Neuronal stem cell (in vitro differentiated cells): ENCODE measurements at regions not wholly inside any gene's neighbourhood (a gene's known extent, or its start where the extent isn't known, plus 50 kb on each side); places are given as distances from the start of the nearest gene placed in this dataset.
A peak's percentile ranks its signal among the peaks of the same experiment; 100 is the strongest.

Experiments
- DNase-seq: peaks from one replicate; pipeline ENCODE4 v3.0.0-alpha.2; 2013; ENCODE audit warnings: low spot score
- H2AFZ ChIP-seq: one replicate; pipeline ENCODE4 v1.6.1; 2013; ENCODE audit warnings: mild to moderate bottlenecking, low read length, inconsistent platforms
- H2AK5ac ChIP-seq: 2 replicates; pipeline ENCODE4 v1.6.1; 2013; ENCODE audit warnings: low read depth, mild to moderate bottlenecking, inconsistent platforms, low read length, moderate library complexity, mixed read lengths
- H2BK120ac ChIP-seq: 2 replicates; pipeline ENCODE4 v1.6.1; 2013; ENCODE audit warnings: low read depth, mild to moderate bottlenecking, inconsistent platforms, low read length, moderate library complexity, mixed read lengths
- H2BK12ac ChIP-seq: one replicate; pipeline ENCODE4 v1.6.1; 2013; ENCODE audit warnings: low read length, inconsistent platforms
- H2BK15ac ChIP-seq: 2 replicates; pipeline ENCODE4 v1.6.1; 2013; ENCODE audit warnings: mild to moderate bottlenecking, low read length, inconsistent platforms, mixed read lengths
- H2BK5ac ChIP-seq: one replicate; pipeline ENCODE4 v1.6.1; 2013; ENCODE audit warnings: inconsistent platforms, mild to moderate bottlenecking, low read length, moderate library complexity
- H3K14ac ChIP-seq: one replicate; pipeline ENCODE4 v1.6.1; 2013; ENCODE audit warnings: low read length, inconsistent platforms
- H3K18ac ChIP-seq: 2 replicates; pipeline ENCODE4 v1.6.1; 2013; ENCODE audit warnings: low read length, inconsistent platforms
- H3K23ac ChIP-seq: 2 replicates; pipeline ENCODE4 v1.6.1; 2013; ENCODE audit warnings: low read depth, mild to moderate bottlenecking, mixed read lengths, low read length, inconsistent platforms; ENCODE audit not compliant: poor library complexity
- H3K27ac ChIP-seq: replicated peaks from 3 replicates; pipeline ENCODE4 v1.5.1; 2013; ENCODE audit warnings: low read length, inconsistent platforms
- H3K27me3 ChIP-seq, 3 experiments: 2 replicates each; pipeline ENCODE4 v1.6.1; 2013; ENCODE audit warnings: low read length in 3 of 3, mild to moderate bottlenecking in 2 of 3, inconsistent platforms in 1 of 3, low read depth in 1 of 3, mixed read lengths in 1 of 3, moderate library complexity in 1 of 3; ENCODE audit not compliant: control insufficient read depth in 3 of 3, insufficient read depth in 3 of 3
- H3K36me3 ChIP-seq, 2 donors: replicated peaks in 1 of 2; 2 replicates each; pipeline ENCODE4 v1.6.1; 2013; ENCODE audit warnings: low read length in 2 of 2; ENCODE audit not compliant: control insufficient read depth in 2 of 2, insufficient read depth in 2 of 2
- H3K4ac ChIP-seq: 2 replicates; pipeline ENCODE4 v1.6.1; 2013; ENCODE audit warnings: inconsistent platforms, mild to moderate bottlenecking, low read length, moderate library complexity
- H3K4me1 ChIP-seq, 2 donors: 1 replicate in 1 of 2; 2 replicates in 1 of 2; pipeline ENCODE4 v1.6.1; 2013; ENCODE audit warnings: low read length in 2 of 2, low read depth in 1 of 2; ENCODE audit not compliant: control insufficient read depth in 2 of 2, insufficient read depth in 1 of 2
- H3K4me2 ChIP-seq: one replicate; pipeline ENCODE4 v1.6.1; 2013; ENCODE audit warnings: mild to moderate bottlenecking, low read length, inconsistent platforms; ENCODE audit not compliant: insufficient read depth, poor library complexity, severe bottlenecking
- H3K4me3 ChIP-seq, 2 donors: 2 replicates each; pipeline ENCODE4 v1.5.1; 2013; ENCODE audit warnings: low read length in 2 of 2, mild to moderate bottlenecking in 2 of 2, inconsistent platforms in 1 of 2, moderate library complexity in 1 of 2
- H3K79me1 ChIP-seq: one replicate; pipeline ENCODE4 v1.6.1; 2013; ENCODE audit warnings: low read depth, mild to moderate bottlenecking, inconsistent platforms, low read length, moderate library complexity
- H3K9ac ChIP-seq: one replicate; pipeline ENCODE4 v1.6.1; 2013; ENCODE audit warnings: mild to moderate bottlenecking, low read depth, low read length, inconsistent platforms; ENCODE audit not compliant: poor library complexity
- H3K9me3 ChIP-seq, 2 donors: replicated peaks in 1 of 2; 2 replicates each; pipeline versions ENCODE3 to v1.6.1; 2013; ENCODE audit warnings: low read length in 2 of 2, mild to moderate bottlenecking in 2 of 2, inconsistent platforms in 1 of 2, low read depth in 1 of 2, mixed read lengths in 1 of 2, moderate library complexity in 1 of 2; ENCODE audit not compliant: control insufficient read depth in 2 of 2, insufficient read depth in 1 of 2
- H4K8ac ChIP-seq: one replicate; pipeline ENCODE4 v1.6.1; 2013; ENCODE audit warnings: low read depth, mild to moderate bottlenecking, inconsistent platforms, low read length, moderate library complexity
- H4K91ac ChIP-seq: one replicate; pipeline ENCODE4 v1.6.1; 2013; ENCODE audit warnings: low read length, low read depth, mild to moderate bottlenecking, inconsistent platforms; ENCODE audit not compliant: poor library complexity
- WGBS, 2 donors: extraction: QIAGEN DNeasy Blood & Tissue Kit; methylation state at CpG; one replicate each; pipeline ENCODE4 v1.1.7; 2013; ENCODE audit warnings: missing lambda C conversion rate in 2 of 2, mixed read lengths in 1 of 2; ENCODE audit not compliant: insufficient read length in 2 of 2, insufficient replicate concordance in 1 of 2; ENCODE audit errors: extremely low coverage in 2 of 2; 5-methylcytosine and 5-hydroxymethylcytosine counted together

GRCh38 chr18:55999641-56000040, 411.6 kb upstream of the TCF4 start:
- Histone ChIP-seq H2BK120ac (no peak overlapping the region), H3K23ac (no peak overlapping the region), H2BK15ac (no peak overlapping the region), H3K9ac (no peak overlapping the region), H2BK5ac (no peak overlapping the region), H2AK5ac (no peak overlapping the region), H4K91ac (no peak overlapping the region), H3K36me3 (no peaks in the 10 kb centered on the region), H3K4me3 (no peak overlapping the region), H3K4me2 (no peak overlapping the region), H3K27me3 (no peaks in the 10 kb centered on the region), H3K9me3 (no peaks in the 10 kb centered on the region), H3K4ac (no peak overlapping the region), H3K79me1 (no peaks in the 10 kb centered on the region), H3K14ac (no peak overlapping the region), H3K27ac (peak overlapping the region; percentile 45), H2BK12ac (no peak overlapping the region), H3K18ac (no peak overlapping the region), H2AFZ (peak overlapping the region; percentile 61), H4K8ac (no peak overlapping the region), H3K4me1 (peaks cover 30 to 32% of the 10 kb centered on the region in 2 donors)
- WGBS, 2 donors: no CpG with 5 or more reads among the region's 2 CpGs
- DNase-seq: no peak

GRCh38 chr18:55998801-55999385, 410.9 kb upstream of the TCF4 start:
- H3K4me1 ChIP-seq: peaks cover 30 to 32% of the 10 kb centered on the region in 2 donors
- no peaks in the 10 kb centered on the region for H3K79me1 ChIP-seq
- no peak overlapping the region for H2BK120ac ChIP-seq

GRCh38 chr18:55998071-55998522, 410.1 kb upstream of the TCF4 start:
- Histone ChIP-seq H3K4me3 (peak overlapping the region in 1 of 2 donors; percentile 1), H2AK5ac (no peak overlapping the region), H2BK5ac (peak overlapping the region; percentile 19), H4K91ac (peak overlapping the region; percentile 13), H3K23ac (no peak overlapping the region), H3K14ac (no peak overlapping the region), H3K4ac (peak overlapping the region; percentile 24), H2BK120ac (no peak overlapping the region), H3K9ac (no peak overlapping the region), H3K79me1 (no peaks in the 10 kb centered on the region), H3K4me1 (peaks cover 29 to 32% of the 10 kb centered on the region in 2 donors), H3K27me3 (no peaks in the 10 kb centered on the region), H2BK15ac (no peak overlapping the region), H3K36me3 (no peaks in the 10 kb centered on the region), H3K18ac (peak overlapping the region; percentile 66), H2BK12ac (peak overlapping the region; percentile 33), H3K9me3 (no peaks in the 10 kb centered on the region), H2AFZ (peak overlapping the region; percentile 80), H4K8ac (no peak overlapping the region), H3K4me2 (peak overlapping the region; percentile 29), H3K27ac (peak overlapping the region; percentile 86)
- WGBS, 2 donors: no CpG with 5 or more reads among the region's 11 CpGs
- peak; percentile 66 for DNase-seq

More at GRCh38 chr18:55998801-55999385, 410.9 kb upstream of the TCF4 start:
- no peaks in the 10 kb centered on the region for H3K27me3 ChIP-seq
- no peak overlapping the region for H3K4me2 ChIP-seq
- no peak for DNase-seq
- no peak overlapping the region for H4K91ac ChIP-seq
- no peak overlapping the region for H4K8ac ChIP-seq
- no peaks in the 10 kb centered on the region for H3K36me3 ChIP-seq
- peak overlapping the region in 1 of 2 donors; percentile 4 for H3K4me3 ChIP-seq
- H2BK12ac ChIP-seq: no peak overlapping the region
- no CpG with 5 or more reads among the region's 4 CpGs for WGBS, 2 donors
- H2AK5ac ChIP-seq: no peak overlapping the region
- no peak overlapping the region for H2BK15ac ChIP-seq
- H3K4ac ChIP-seq: no peak overlapping the region
- H3K14ac ChIP-seq: no peak overlapping the region
- H3K9me3 ChIP-seq: no peaks in the 10 kb centered on the region
- no peak overlapping the region for H2BK5ac ChIP-seq
- peak overlapping the region; percentile 80 for H2AFZ ChIP-seq
- H3K18ac ChIP-seq: no peak overlapping the region
- no peak overlapping the region for H3K23ac ChIP-seq
- no peak overlapping the region for H3K9ac ChIP-seq
- peak overlapping the region; percentile 86 for H3K27ac ChIP-seq

GRCh38 chr18:55997151-55997561, 409.2 kb upstream of the TCF4 start:
- Histone ChIP-seq H2BK15ac (no peak overlapping the region), H3K27me3 (no peaks in the 10 kb centered on the region), H3K9me3 (no peaks in the 10 kb centered on the region), H4K8ac (no peak overlapping the region), H3K4me2 (no peak overlapping the region), H2AFZ (peak overlapping the region; percentile 80), H2BK5ac (no peak overlapping the region), H3K9ac (no peak overlapping the region), H3K79me1 (no peaks in the 10 kb centered on the region), H3K18ac (no peak overlapping the region), H3K36me3 (no peaks in the 10 kb centered on the region), H3K27ac (peak overlapping the region; percentile 86), H4K91ac (no peak overlapping the region), H3K4ac (no peak overlapping the region), H3K4me3 (no peak overlapping the region), H3K14ac (no peak overlapping the region), H3K4me1 (peaks cover 26 to 32% of the 10 kb centered on the region in 2 donors), H2BK120ac (no peak overlapping the region), H3K23ac (no peak overlapping the region), H2AK5ac (no peak overlapping the region), H2BK12ac (no peak overlapping the region)
- no CpG with 5 or more reads among the region's 6 CpGs for WGBS, 2 donors
- DNase-seq: no peak
